ENCODE measurements at regions not wholly inside any gene's neighbourhood (a gene's known extent, or its start where the extent isn't known, plus 50 kb on each side); places are given as distances from the start of the nearest gene placed in this dataset.
"Not testable (repeated sequence)": the region's sequence is repeated elsewhere in the genome, so short reads cannot be mapped to it uniquely, and the experiment has no call there.

DNA sequence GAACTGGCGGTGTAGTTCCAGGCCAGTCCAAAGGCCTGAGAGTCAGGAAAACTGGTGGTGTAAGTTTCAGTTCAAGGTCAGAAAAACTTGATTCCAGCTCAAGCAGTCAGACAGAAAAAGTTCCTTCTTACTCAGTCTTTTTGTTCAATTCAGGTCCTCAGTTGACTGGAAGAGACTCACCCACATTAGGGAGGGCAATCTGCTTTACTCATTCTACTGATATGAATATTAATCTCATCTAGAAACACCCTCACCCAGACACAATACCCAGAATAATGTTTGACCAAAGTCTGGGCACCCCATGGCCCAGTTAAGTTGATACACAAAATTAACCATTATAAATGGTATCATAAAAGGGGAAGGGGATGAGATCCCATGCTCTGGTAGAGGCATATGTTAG, 50.1 kb upstream of the LTA4H start:
- no peak overlapping the region for H3K27ac ChIP-seq
- no peaks in the 10 kb centered on the region for H3K4me1 ChIP-seq
- H3K27me3 ChIP-seq, result no peaks in the 10 kb centered on the region
- H3K36me3 ChIP-seq, result no peaks in the 10 kb centered on the region
- WGBS, 2 donors, result 96 to 100% methylated on average over 1 of the region's 1 CpG
- no peaks in the 10 kb centered on the region for H3K9me3 ChIP-seq
- H3K4me3 ChIP-seq, result no peak overlapping the region
- no peak for DNase-seq (ENCODE audit: low spot score in 2 of 2)
- TF ChIP-seq POLR2A (IDR thresholded peaks at IDR 0.05) (no peak), EP300 (IDR thresholded peaks at IDR 0.05) (no peak)
- TF ChIP-seq, protein P1, sequence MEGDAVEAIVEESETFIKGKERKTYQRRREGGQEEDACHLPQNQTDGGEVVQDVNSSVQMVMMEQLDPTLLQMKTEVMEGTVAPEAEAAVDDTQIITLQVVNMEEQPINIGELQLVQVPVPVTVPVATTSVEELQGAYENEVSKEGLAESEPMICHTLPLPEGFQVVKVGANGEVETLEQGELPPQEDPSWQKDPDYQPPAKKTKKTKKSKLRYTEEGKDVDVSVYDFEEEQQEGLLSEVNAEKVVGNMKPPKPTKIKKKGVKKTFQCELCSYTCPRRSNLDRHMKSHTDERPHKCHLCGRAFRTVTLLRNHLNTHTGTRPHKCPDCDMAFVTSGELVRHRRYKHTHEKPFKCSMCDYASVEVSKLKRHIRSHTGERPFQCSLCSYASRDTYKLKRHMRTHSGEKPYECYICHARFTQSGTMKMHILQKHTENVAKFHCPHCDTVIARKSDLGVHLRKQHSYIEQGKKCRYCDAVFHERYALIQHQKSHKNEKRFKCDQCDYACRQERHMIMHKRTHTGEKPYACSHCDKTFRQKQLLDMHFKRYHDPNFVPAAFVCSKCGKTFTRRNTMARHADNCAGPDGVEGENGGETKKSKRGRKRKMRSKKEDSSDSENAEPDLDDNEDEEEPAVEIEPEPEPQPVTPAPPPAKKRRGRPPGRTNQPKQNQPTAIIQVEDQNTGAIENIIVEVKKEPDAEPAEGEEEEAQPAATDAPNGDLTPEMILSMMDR (IDR thresholded peaks at IDR 0.05), result no peak

DNA sequence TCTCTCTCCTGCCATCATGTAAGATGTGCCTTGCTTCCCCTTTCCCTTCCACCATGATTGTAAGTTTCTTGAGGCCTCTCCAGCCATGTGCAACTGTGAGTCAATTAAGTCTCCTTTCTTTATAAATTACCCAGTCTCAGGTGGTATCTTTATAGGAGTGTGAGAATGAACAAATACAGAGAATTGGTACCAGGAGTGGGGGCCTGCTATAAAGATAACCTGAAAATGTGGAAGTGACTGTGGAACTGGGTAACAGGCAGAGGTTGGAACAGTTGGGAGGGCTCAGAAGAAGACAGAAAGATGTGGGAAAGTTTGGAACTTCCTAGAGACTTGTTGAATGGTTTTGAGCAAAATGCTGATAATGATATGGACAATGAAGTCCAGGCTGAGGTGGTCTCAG, 50.8 kb upstream of the LTA4H start:
- H3K36me3 ChIP-seq; DNase-seq (ENCODE audit: low spot score in 2 of 2); H3K27ac ChIP-seq; H3K9me3 ChIP-seq; H3K27me3 ChIP-seq; H3K4me1 ChIP-seq; H3K4me3 ChIP-seq: not testable (repeated sequence)

DNA sequence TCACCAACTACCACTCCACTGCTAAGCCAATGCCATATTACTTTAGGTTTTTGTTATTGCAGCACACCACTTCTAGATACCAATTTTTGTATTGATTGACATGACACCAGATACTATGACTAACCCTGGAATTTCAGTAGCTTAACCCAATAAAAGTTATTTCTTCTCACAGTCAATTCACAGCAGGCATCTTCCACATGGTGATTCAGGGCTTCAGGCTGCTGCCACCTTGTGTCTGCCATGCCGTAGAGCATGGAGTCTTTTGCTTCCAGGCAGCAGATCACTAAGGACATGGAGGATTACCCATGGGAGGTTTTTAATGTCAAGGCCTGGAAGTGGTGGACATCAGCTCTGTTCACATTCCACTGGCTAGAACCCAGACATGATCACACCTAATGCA, 56.4 kb upstream of the LTA4H start:
- no peaks in the 10 kb centered on the region for H3K27me3 ChIP-seq
- TF ChIP-seq EP300 (IDR thresholded peaks at IDR 0.05) (no peak), POLR2A (IDR thresholded peaks at IDR 0.05) (no peak)
- TF ChIP-seq, protein P1 (IDR thresholded peaks at IDR 0.05), result no peak
- H3K4me3 ChIP-seq, result no peak overlapping the region
- WGBS, 2 donors, result 91 to 94% methylated on average over 1 of the region's 1 CpG
- H3K9me3 ChIP-seq, result peaks cover 0 to 5% (median 0%) of the 10 kb centered on the region in 4 donors
- no peaks in the 10 kb centered on the region for H3K4me1 ChIP-seq
- no peaks in the 10 kb centered on the region for H3K36me3 ChIP-seq
- no peak overlapping the region for H3K27ac ChIP-seq
- no peak for DNase-seq (ENCODE audit: low spot score in 2 of 2)

DNA sequence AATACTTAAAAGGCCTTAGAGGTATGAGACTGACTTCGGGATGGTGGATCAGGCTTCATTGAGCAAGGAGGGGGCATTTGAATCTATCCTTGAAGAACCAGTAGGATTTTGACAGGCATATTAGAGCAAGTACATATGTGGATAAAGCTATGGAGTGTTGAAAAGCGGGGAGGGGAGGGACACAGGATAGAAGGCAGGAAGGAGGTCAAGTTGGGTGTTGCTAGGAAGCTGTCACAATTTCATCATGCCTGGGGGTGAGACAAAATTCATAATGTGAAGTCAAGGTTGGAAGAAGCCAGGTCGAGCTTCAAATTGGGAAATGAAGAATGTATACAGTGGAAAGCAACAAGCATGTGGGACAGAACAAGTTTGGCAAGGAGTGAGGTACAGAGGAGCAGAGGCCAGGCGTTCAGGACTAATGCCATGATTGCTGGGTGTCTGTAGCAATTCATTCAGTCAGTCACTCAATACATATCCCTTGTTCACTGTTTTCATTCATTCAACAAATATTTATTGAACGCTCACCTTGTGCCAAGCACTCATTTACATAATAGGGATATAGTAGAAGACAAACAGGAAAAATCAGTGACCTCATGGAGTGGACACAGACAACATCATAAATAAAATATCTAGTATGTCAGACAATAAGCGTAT, 58.3 kb upstream of the LTA4H start:
- Histone ChIP-seq H3K27ac (no peak overlapping the region), H3K36me3 (no peaks in the 10 kb centered on the region), H3K4me1 (no peaks in the 10 kb centered on the region), H3K27me3 (no peaks in the 10 kb centered on the region), H3K4me3 (no peak overlapping the region), H3K9me3 (peaks cover 0 to 5% (median 0%) of the 10 kb centered on the region in 4 donors)
- no peak for DNase-seq (ENCODE audit: low spot score in 2 of 2)
- no peak for TF ChIP-seq EP300 (IDR thresholded peaks at IDR 0.05)
- TF ChIP-seq, protein P1 (IDR thresholded peaks at IDR 0.05), result no peak
- TF ChIP-seq POLR2A (IDR thresholded peaks at IDR 0.05), result no peak
- 67 to 74% methylated on average over 6 of the region's 6 CpGs for WGBS, 2 donors

DNA sequence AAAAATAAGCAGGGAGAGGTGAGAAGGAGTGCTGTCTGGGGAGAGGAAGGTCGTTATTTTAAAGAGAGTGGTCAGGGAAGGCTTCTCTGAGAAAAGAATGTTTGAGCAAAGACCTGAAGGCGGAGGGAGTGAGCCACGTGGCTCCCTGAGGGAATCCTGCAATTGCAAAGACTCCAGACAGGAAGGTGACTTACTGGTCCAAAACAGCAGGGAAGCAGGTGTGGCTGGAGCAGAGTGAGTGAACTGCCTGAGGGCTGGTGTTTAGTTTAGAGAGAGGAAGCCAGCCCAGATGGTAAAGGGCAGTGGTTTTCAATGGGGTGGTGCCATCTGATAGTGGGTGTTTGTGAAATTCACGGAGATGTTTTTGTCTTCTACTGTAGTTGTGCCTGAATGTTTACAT, 58.8 kb upstream of the LTA4H start:
- Histone ChIP-seq H3K27ac (no peak overlapping the region), H3K36me3 (no peaks in the 10 kb centered on the region), H3K9me3 (peaks cover 0 to 5% (median 0%) of the 10 kb centered on the region in 4 donors), H3K27me3 (no peaks in the 10 kb centered on the region), H3K4me3 (no peak overlapping the region), H3K4me1 (no peaks in the 10 kb centered on the region)
- TF ChIP-seq EP300 (IDR thresholded peaks at IDR 0.05), result no peak
- TF ChIP-seq POLR2A (IDR thresholded peaks at IDR 0.05), result no peak
- TF ChIP-seq, protein P1 (IDR thresholded peaks at IDR 0.05), result no peak
- no peak for DNase-seq (ENCODE audit: low spot score in 2 of 2)
- WGBS, 2 donors, result 17 to 29% methylated on average over 4 of the region's 4 CpGs

DNA sequence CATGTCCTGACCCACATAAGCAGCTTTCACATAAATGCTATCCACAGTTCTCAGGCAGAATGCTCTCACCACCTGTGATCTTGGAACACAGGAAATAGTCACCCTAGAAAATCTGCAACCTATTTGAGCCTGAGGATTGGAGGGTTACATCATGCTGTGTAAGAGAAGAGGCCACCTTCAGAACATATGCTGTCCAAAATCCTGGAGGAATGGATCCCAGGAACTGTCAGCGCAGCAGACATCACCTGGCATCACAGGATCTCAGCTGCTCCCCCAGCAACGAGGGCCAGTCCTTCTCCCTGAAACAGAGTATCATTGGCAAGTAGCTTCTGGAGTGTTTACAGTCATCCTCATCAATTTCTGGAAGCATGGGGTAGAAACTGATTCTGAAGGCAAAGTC, 63.2 kb upstream of the LTA4H start:
- Histone ChIP-seq H3K4me1 (no peaks in the 10 kb centered on the region), H3K9me3 (no peaks in the 10 kb centered on the region), H3K36me3 (no peaks in the 10 kb centered on the region), H3K27me3 (no peaks in the 10 kb centered on the region), H3K4me3 (no peak overlapping the region), H3K27ac (no peak overlapping the region)
- TF ChIP-seq EP300 (IDR thresholded peaks at IDR 0.05) (no peak), POLR2A (IDR thresholded peaks at IDR 0.05) (no peak)
- TF ChIP-seq, protein P1 (IDR thresholded peaks at IDR 0.05), result no peak
- WGBS, 2 donors, result 73 to 86% methylated on average over 2 of the region's 2 CpGs
- no peak for DNase-seq (ENCODE audit: low spot score in 2 of 2)
